H9 (cell line): ENCODE measurements at regions not wholly inside any gene's neighbourhood (a gene's known extent, or its start where the extent isn't known, plus 50 kb on each side); places are given as distances from the start of the nearest gene placed in this dataset.

Experiments used
- DNase-seq: peaks from one replicate; pipeline ENCODE4 v3.0.0-alpha.2; 2017
- H2AFZ ChIP-seq: one replicate; pipeline ENCODE4 v1.6.1; 2013; ENCODE audit warnings: mild to moderate bottlenecking, low read length, control low read depth, moderate library complexity
- H2AK5ac ChIP-seq: 2 replicates; pipeline ENCODE4 v1.6.1; 2013; ENCODE audit warnings: low read length, control low read depth, mixed read lengths; ENCODE audit not compliant: insufficient read length
- H2BK120ac ChIP-seq: one replicate; pipeline ENCODE4 v1.6.1; 2013; ENCODE audit warnings: low read depth, mild to moderate bottlenecking, low read length, control low read depth, inconsistent platforms; ENCODE audit not compliant: poor library complexity, severe bottlenecking
- H2BK12ac ChIP-seq: 2 replicates; pipeline ENCODE4 v1.6.1; 2013; ENCODE audit warnings: low read length, control low read depth, mixed read lengths, low read depth; ENCODE audit not compliant: insufficient read length
- H2BK15ac ChIP-seq: 2 replicates; pipeline ENCODE4 v1.6.1; 2013; ENCODE audit warnings: low read depth, low read length, control low read depth
- H2BK20ac ChIP-seq: one replicate; pipeline ENCODE4 v1.6.1; 2013; ENCODE audit warnings: low read depth, mild to moderate bottlenecking, low read length, control low read depth, inconsistent platforms; ENCODE audit not compliant: poor library complexity, severe bottlenecking
- H2BK5ac ChIP-seq: 2 replicates; pipeline ENCODE4 v1.6.1; 2013; ENCODE audit warnings: low read length, control low read depth, mixed read lengths; ENCODE audit not compliant: insufficient read length
- H3K14ac ChIP-seq: 2 replicates; pipeline ENCODE4 v1.6.1; 2013; ENCODE audit warnings: low read length, control low read depth; ENCODE audit not compliant: insufficient read depth
- H3K18ac ChIP-seq: 2 replicates; pipeline ENCODE4 v1.6.1; 2013; ENCODE audit warnings: low read depth, mild to moderate bottlenecking, mixed read lengths, low read length, control low read depth; ENCODE audit not compliant: insufficient read length
- H3K23ac ChIP-seq: 2 replicates; pipeline ENCODE4 v1.6.1; 2013; ENCODE audit warnings: low read length, control low read depth, mixed read lengths, low read depth; ENCODE audit not compliant: insufficient read length
- H3K23me2 ChIP-seq: 2 replicates; pipeline ENCODE4 v1.6.1; 2013; ENCODE audit warnings: low read depth, mild to moderate bottlenecking, mixed read lengths, low read length, control low read depth; ENCODE audit not compliant: insufficient read length, poor library complexity, severe bottlenecking
- H3K27ac ChIP-seq: 2 replicates; pipeline ENCODE4 v1.5.1; 2013; ENCODE audit warnings: low read length, control low read depth, mixed read lengths, low read depth; ENCODE audit not compliant: insufficient read length
- H3K27me3 ChIP-seq: 2 replicates; pipeline ENCODE4 v1.6.1; 2013; ENCODE audit warnings: low read length, control low read depth, inconsistent platforms; ENCODE audit not compliant: insufficient read depth
- H3K4ac ChIP-seq: 2 replicates; pipeline ENCODE4 v1.6.1; 2013; ENCODE audit warnings: low read depth, mild to moderate bottlenecking, control low read depth, inconsistent platforms, low read length, moderate library complexity
- H3K4me1 ChIP-seq: 2 replicates; pipeline ENCODE4 v1.6.1; 2013; ENCODE audit warnings: low read length, control low read depth, inconsistent platforms; ENCODE audit not compliant: insufficient read depth
- H3K4me2 ChIP-seq: 2 replicates; pipeline ENCODE4 v1.6.1; 2013; ENCODE audit warnings: low read length, control low read depth, mixed read lengths; ENCODE audit not compliant: insufficient read length, insufficient read depth
- H3K56ac ChIP-seq: 2 replicates; pipeline ENCODE4 v1.6.1; 2013; ENCODE audit warnings: low read depth, mild to moderate bottlenecking, mixed read lengths, low read length, control low read depth; ENCODE audit not compliant: insufficient read length
- H3K79me1 ChIP-seq: 2 replicates; pipeline ENCODE4 v1.6.1; 2013; ENCODE audit warnings: low read depth, mild to moderate bottlenecking, moderate library complexity, low read length, control low read depth, inconsistent platforms; ENCODE audit not compliant: insufficient read depth, poor library complexity, severe bottlenecking
- H3K79me2 ChIP-seq: 2 replicates; pipeline ENCODE4 v1.6.1; 2013; ENCODE audit warnings: low read length, control low read depth, inconsistent platforms; ENCODE audit not compliant: insufficient read depth
- H3K9ac ChIP-seq: 2 replicates; pipeline ENCODE4 v1.6.1; 2013; ENCODE audit warnings: low read length, control low read depth, mixed read lengths; ENCODE audit not compliant: insufficient read length; ENCODE audit errors: extremely low read depth
- H3K9me3 ChIP-seq: one replicate; pipeline ENCODE4 v1.6.1; 2013; ENCODE audit warnings: low read depth, low read length, inconsistent platforms; ENCODE audit not compliant: control insufficient read depth
- H3T11ph ChIP-seq: one replicate; pipeline ENCODE4 v1.6.1; 2013; ENCODE audit warnings: mild to moderate bottlenecking, low read length, control low read depth, inconsistent platforms
- H4K20me1 ChIP-seq: one replicate; pipeline ENCODE4 v1.6.1; 2013; ENCODE audit not compliant: control insufficient read depth, insufficient read length, insufficient read depth
- H4K5ac ChIP-seq: 2 replicates; pipeline ENCODE4 v1.6.1; 2013; ENCODE audit warnings: low read depth, mild to moderate bottlenecking, mixed read lengths, low read length, control low read depth; ENCODE audit not compliant: insufficient read length
- H4K8ac ChIP-seq: replicated peaks from 2 replicates; pipeline ENCODE4 v1.6.1; 2013; ENCODE audit warnings: low read length, control low read depth, mixed read lengths, low read depth; ENCODE audit not compliant: insufficient read length
- H4K91ac ChIP-seq: 2 replicates; pipeline ENCODE4 v1.6.1; 2013; ENCODE audit warnings: low read depth, mild to moderate bottlenecking, moderate library complexity, mixed read lengths, low read length, control low read depth; ENCODE audit not compliant: insufficient read length
- H3K27ac Mint-ChIP-seq, 3 experiments: 2 replicates in 2 of 3; 3 replicates in 1 of 3; pipeline ENCODE4 v1.8.0; 2020 to 2021; ENCODE audit warnings: mixed read lengths in 3 of 3, mild to moderate bottlenecking in 1 of 3, moderate library complexity in 1 of 3
- H3K27me3 Mint-ChIP-seq: 2 replicates; pipeline ENCODE4 v1.8.0; 2021; ENCODE audit warnings: low read depth, mild to moderate bottlenecking, moderate library complexity, mixed read lengths
- H3K36me3 Mint-ChIP-seq, 3 experiments: 2 replicates in 2 of 3; 3 replicates in 1 of 3; pipeline ENCODE4 v1.8.0; 2020 to 2021; ENCODE audit warnings: low read depth in 3 of 3, mixed read lengths in 3 of 3; ENCODE audit not compliant: insufficient read depth in 1 of 3
- H3K4me1 Mint-ChIP-seq, 2 experiments: 2 replicates each; pipeline ENCODE4 v1.8.0; 2020; ENCODE audit warnings: mixed read lengths in 2 of 2
- H3K4me3 Mint-ChIP-seq, 2 experiments: 2 replicates in 1 of 2; 3 replicates in 1 of 2; pipeline ENCODE4 v1.8.0; 2020 to 2021; ENCODE audit warnings: mild to moderate bottlenecking in 2 of 2, mixed read lengths in 2 of 2, moderate library complexity in 1 of 2
- H3K9me3 Mint-ChIP-seq, 2 experiments: 2 replicates in 1 of 2; 3 replicates in 1 of 2; pipeline ENCODE4 v1.8.0; 2020; ENCODE audit warnings: mild to moderate bottlenecking in 2 of 2, mixed read lengths in 2 of 2, moderate library complexity in 1 of 2
- WGBS: extraction: QIAGEN DNeasy Blood & Tissue Kit; methylation state at CpG from one replicate; pipeline ENCODE4 v1.1.7; 2013; ENCODE audit warnings: missing lambda C conversion rate, low lambda C conversion rate, mixed read lengths; ENCODE audit not compliant: insufficient read length; ENCODE audit errors: extremely low coverage; 5-methylcytosine and 5-hydroxymethylcytosine counted together
- TF ChIP-seq, protein P1 (sequence below): fragments of 200-600 bp; sonication (generic); conservative IDR thresholded peaks from 3 replicates; pipeline ENCODE4 v1.8.0; 2021; ENCODE audit warnings: antibody characterized with exemption, mild to moderate bottlenecking

DNA sequence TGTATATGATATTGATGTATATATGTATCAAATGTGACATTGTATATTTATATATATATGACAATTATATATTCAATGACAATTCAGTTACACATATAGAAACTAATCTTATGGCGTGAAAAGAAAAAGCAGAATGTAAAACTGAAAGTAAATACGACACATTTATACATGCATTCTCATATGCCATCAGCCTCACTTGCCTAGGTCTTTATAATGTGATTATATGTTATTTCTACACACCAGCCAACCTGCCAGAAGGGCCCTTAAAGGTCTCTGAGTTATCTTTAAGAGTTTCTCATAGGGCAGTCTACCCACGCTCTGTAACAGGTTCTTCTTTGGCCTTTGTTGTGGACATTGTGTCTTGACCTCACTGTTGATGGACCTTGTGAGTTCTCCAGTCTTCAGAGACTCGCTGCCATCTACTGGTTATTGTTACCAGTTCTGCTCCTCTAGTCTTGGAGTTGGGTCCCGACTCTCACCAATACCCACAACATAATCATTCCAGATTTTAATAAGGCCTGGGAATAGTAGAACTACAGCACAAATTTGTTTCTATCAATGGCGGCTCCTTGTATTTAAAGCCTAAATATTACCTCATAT lies 371.5 kb upstream of the GOLIM4 start:
- no peak overlapping the region for H3T11ph ChIP-seq
- H3K4me1 ChIP-seq: no peaks in the 10 kb centered on the region
- H3K9ac ChIP-seq: no peak overlapping the region
- H3K4ac ChIP-seq: no peak overlapping the region
- H3K18ac ChIP-seq: no peak overlapping the region
- no peak overlapping the region for H2AK5ac ChIP-seq
- no peaks in the 10 kb centered on the region for H4K20me1 ChIP-seq
- H2BK15ac ChIP-seq: no peak overlapping the region
- H3K79me1 ChIP-seq: no peaks in the 10 kb centered on the region
- WGBS: no CpG with 5 or more reads among the region's 6 CpGs
- Mint-ChIP-seq H3K4me1 (peaks cover 13 to 14% of the 10 kb centered on the region in 2 experiments), H3K4me3 (no peak overlapping the region), H3K27me3 (no peaks in the 10 kb centered on the region), H3K36me3 (peaks cover 0 to 27% (median 12%) of the 10 kb centered on the region in 3 experiments; a peak in 6 of 7 replicates), H3K27ac (no peak overlapping the region), H3K9me3 (peaks cover 11 to 15% of the 10 kb centered on the region in 2 experiments)
- H4K8ac ChIP-seq: no peak overlapping the region
- no peak overlapping the region for H3K56ac ChIP-seq
- no peaks in the 10 kb centered on the region for H3K27me3 ChIP-seq
- H3K27ac ChIP-seq: no peak overlapping the region
- no peak overlapping the region for H2BK20ac ChIP-seq
- no peaks in the 10 kb centered on the region for H3K9me3 ChIP-seq
- H3K23ac ChIP-seq: no peak overlapping the region
- no peak overlapping the region for H2AFZ ChIP-seq
- H4K5ac ChIP-seq: no peak overlapping the region
- no peak overlapping the region for H3K4me2 ChIP-seq
- H4K91ac ChIP-seq: no peak overlapping the region
- TF ChIP-seq, protein P1, sequence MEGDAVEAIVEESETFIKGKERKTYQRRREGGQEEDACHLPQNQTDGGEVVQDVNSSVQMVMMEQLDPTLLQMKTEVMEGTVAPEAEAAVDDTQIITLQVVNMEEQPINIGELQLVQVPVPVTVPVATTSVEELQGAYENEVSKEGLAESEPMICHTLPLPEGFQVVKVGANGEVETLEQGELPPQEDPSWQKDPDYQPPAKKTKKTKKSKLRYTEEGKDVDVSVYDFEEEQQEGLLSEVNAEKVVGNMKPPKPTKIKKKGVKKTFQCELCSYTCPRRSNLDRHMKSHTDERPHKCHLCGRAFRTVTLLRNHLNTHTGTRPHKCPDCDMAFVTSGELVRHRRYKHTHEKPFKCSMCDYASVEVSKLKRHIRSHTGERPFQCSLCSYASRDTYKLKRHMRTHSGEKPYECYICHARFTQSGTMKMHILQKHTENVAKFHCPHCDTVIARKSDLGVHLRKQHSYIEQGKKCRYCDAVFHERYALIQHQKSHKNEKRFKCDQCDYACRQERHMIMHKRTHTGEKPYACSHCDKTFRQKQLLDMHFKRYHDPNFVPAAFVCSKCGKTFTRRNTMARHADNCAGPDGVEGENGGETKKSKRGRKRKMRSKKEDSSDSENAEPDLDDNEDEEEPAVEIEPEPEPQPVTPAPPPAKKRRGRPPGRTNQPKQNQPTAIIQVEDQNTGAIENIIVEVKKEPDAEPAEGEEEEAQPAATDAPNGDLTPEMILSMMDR: peak; percentile 64
- DNase-seq: peak; percentile 34
- H3K14ac ChIP-seq: no peak overlapping the region
- H2BK5ac ChIP-seq: no peak overlapping the region
- H2BK12ac ChIP-seq: no peak overlapping the region
- no peaks in the 10 kb centered on the region for H3K23me2 ChIP-seq
- H2BK120ac ChIP-seq: no peak overlapping the region
- H3K79me2 ChIP-seq: no peaks in the 10 kb centered on the region
